GM12891 (cell line): ENCODE measurements at regions not wholly inside any gene's neighbourhood (a gene's known extent, or its start where the extent isn't known, plus 50 kb on each side); places are given as distances from the start of the nearest gene placed in this dataset.

Source experiments
- POLR2A ChIP-seq: IDR thresholded peaks from 2 replicates; pipeline ENCODE4 v1.6.1; 2011; ENCODE audit warnings: low read depth, low read length, control low read depth
- POLR2AphosphoS5 ChIP-seq: IDR thresholded peaks from 2 replicates; pipeline ENCODE4 v1.6.1; 2011; ENCODE audit warnings: low read depth, low read length, control low read depth
- TAF1 ChIP-seq: IDR thresholded peaks from 2 replicates; pipeline ENCODE4 v1.6.1; 2011; ENCODE audit warnings: low read depth, low read length, control low read depth

GRCh38 chr6:50124572-50124971, 74.8 kb upstream of the DEFB112 start:
- TF ChIP-seq POLR2A, result no peak
- no peak for TF ChIP-seq POLR2AphosphoS5
- TF ChIP-seq TAF1, result no peak
